GM12891 (cell line): ENCODE measurements at regions not wholly inside any gene's neighbourhood (a gene's known extent, or its start where the extent isn't known, plus 50 kb on each side); places are given as distances from the start of the nearest gene placed in this dataset.

Experiments
- DNase-seq: peaks from one replicate; pipeline ENCODE4 v3.0.0; 2011; ENCODE audit warnings: low spot score; ENCODE audit not compliant: insufficient read length
- FAIRE-seq: peaks from 2 replicates; lab custom pipeline; 2011; peaks lifted over from hg19 to GRCh38; lab: Jason Lieb, UNC
- PAX5 ChIP-seq: IDR thresholded peaks from 2 replicates; pipeline ENCODE4 v1.6.1; 2011; ENCODE audit warnings: low read length, moderate library complexity, mild to moderate bottlenecking; ENCODE audit not compliant: insufficient read depth, severe bottlenecking
- POLR2A ChIP-seq: IDR thresholded peaks from 2 replicates; pipeline ENCODE4 v1.6.1; 2011; ENCODE audit warnings: low read depth, low read length, control low read depth
- POLR2AphosphoS5 ChIP-seq: IDR thresholded peaks from 2 replicates; pipeline ENCODE4 v1.6.1; 2011; ENCODE audit warnings: low read depth, low read length, control low read depth
- POU2F2 ChIP-seq: IDR thresholded peaks from 2 replicates; pipeline ENCODE4 v1.6.1; 2011; ENCODE audit warnings: low read depth, mild to moderate bottlenecking, control low read depth, low read length, moderate library complexity
- SPI1 ChIP-seq: IDR thresholded peaks from 2 replicates; pipeline ENCODE4 v1.6.1; 2011; ENCODE audit warnings: low read depth, low read length, control low read depth
- TAF1 ChIP-seq: IDR thresholded peaks from 2 replicates; pipeline ENCODE4 v1.6.1; 2011; ENCODE audit warnings: low read depth, low read length, control low read depth

- TF ChIP-seq SPI1 = no peak
- TF ChIP-seq TAF1 = no peak
- no peak for TF ChIP-seq POLR2AphosphoS5
- TF ChIP-seq POU2F2 = no peak
- TF ChIP-seq PAX5 = no peak
- no peak for TF ChIP-seq POLR2A
- FAIRE-seq (no peak), DNase-seq (no peak)
Observed at GRCh38 chr22:27306771-27307170, 494.8 kb downstream of the MN1 start.

DNA sequence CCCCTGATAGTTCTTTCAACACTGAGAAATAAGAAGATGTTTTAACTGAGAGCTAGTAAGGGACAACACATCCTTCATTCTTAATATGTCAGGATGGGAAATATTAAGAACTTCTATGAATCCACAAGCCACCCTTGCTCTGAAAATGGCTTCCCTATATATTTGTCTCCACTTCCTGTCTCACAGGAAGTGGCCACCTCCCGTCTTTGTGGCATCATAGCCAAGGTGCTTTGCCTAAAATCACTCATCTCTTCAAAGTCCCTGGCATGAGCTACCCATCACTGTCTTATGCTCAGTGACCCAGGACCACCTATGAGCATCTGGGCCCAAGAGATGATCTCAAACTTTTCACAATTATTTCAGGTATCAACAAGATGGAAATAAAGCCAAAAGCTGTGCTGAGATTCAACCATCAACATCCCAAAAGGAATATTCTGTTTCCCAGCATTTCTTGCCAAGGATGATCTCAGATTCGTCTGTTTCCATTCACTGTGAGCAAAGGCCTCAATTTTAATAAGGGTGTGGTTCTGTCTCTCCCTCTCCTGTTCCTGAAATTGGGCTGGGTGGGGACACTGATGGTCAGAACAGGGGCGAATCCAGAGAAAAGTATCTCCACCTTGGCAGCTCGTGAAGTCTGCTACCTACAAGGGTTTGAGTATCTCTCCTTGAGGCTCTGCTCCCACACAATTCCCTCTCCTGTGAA is 493.9 kb downstream of the MN1 start:
- DNase-seq (no peak), FAIRE-seq (no peak)
- TF ChIP-seq PAX5 (no peak), POU2F2 (no peak), TAF1 (no peak), POLR2AphosphoS5 (no peak), POLR2A (no peak), SPI1 (no peak)

DNA sequence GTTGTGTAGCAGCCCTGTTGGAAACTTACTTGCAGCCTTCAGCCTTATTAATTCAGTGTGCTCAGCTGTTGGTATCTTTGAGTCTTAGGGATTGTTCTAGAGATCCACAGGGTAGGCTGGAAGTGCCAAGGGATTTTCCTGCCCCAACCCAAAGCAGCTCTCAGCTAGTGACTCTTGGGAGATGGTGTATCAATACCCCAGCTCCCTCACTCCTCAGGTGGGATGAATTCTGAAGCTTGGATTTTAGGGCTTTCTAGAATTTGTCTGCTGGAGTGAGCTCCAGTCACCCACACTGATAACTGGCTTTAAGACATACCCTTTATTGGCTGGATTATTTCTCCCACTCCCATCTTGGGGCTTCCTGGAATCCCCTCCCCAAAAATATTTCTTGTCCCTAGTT is 493.0 kb downstream of the MN1 start:
- TF ChIP-seq POU2F2 (no peak), POLR2A (no peak), POLR2AphosphoS5 (no peak), SPI1 (no peak), TAF1 (no peak), PAX5 (no peak)
- DNase-seq = no peak
- no peak for FAIRE-seq

GRCh38 chr22:27309697-27310096 is 491.9 kb downstream of the MN1 start:
- TF ChIP-seq SPI1 = no peak
- TF ChIP-seq POU2F2 = no peak
- no peak for TF ChIP-seq POLR2A
- TF ChIP-seq POLR2AphosphoS5 = no peak
- no peak for TF ChIP-seq PAX5
- no peak for TF ChIP-seq TAF1
- DNase-seq (no peak), FAIRE-seq (no peak)

DNA sequence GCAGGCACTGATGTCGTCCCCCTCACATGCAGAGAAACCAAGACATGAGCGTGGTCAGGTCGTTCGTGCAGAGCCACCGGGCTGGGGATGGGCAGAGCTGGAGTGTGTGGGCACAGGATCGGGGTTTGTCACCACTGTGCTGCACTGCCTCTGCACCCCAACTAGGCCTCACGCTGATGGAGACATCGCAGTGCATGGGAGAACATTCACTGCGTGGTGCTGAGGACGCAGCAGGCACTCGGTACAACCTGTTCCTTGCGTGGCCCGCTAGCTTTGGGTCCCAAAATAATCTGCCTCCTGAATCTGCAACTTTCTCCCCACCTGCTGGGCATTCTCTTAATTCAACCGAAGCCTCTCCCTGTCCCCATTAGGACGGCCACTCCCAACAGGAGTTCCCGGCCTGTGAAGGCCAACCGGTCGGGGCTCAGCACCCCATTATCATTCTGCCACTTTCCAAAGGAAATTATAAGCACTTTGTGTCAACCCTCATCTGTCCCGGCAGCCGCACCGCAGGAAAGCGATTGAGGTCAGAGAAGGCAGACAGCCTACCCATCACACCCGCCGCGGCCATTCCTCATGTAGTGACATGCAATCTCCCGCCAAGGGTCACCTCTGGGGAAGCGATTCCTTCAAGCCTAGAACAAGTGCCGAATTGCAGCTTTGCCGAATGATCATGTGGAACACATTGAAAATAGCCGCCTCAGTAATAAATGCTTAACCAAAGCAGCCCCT is 490.4 kb downstream of the MN1 start:
- no peak for DNase-seq
- no peak for FAIRE-seq
- TF ChIP-seq SPI1 (no peak), PAX5 (no peak), POLR2A (no peak), POLR2AphosphoS5 (no peak), POU2F2 (no peak), TAF1 (no peak)

- TF ChIP-seq POU2F2 (no peak), TAF1 (no peak)
- no peak for FAIRE-seq
- DNase-seq = no peak
Observed at GRCh38 chr22:27311698-27312550, 489.6 kb downstream of the MN1 start.

DNA sequence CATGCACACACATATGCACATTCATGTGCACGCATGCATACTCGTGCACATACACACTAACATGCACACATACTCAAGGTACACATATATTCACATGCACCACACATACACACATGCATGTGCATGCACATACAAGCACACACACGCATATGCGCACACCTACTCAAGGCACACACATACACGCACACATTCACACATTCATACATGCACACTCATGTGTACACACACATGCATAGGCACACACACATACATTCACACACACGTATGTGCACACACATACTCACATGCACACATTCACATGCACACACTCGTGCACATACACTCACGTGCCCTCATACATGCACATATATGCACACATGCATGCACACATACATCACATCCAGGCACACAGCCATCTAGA is 489.0 kb downstream of the MN1 start:
- DNase-seq = no peak
- peak; percentile 38 for FAIRE-seq
- TF ChIP-seq POU2F2 (no peak), SPI1 (no peak), TAF1 (no peak), POLR2AphosphoS5 (no peak), POLR2A (no peak), PAX5 (no peak)

DNA sequence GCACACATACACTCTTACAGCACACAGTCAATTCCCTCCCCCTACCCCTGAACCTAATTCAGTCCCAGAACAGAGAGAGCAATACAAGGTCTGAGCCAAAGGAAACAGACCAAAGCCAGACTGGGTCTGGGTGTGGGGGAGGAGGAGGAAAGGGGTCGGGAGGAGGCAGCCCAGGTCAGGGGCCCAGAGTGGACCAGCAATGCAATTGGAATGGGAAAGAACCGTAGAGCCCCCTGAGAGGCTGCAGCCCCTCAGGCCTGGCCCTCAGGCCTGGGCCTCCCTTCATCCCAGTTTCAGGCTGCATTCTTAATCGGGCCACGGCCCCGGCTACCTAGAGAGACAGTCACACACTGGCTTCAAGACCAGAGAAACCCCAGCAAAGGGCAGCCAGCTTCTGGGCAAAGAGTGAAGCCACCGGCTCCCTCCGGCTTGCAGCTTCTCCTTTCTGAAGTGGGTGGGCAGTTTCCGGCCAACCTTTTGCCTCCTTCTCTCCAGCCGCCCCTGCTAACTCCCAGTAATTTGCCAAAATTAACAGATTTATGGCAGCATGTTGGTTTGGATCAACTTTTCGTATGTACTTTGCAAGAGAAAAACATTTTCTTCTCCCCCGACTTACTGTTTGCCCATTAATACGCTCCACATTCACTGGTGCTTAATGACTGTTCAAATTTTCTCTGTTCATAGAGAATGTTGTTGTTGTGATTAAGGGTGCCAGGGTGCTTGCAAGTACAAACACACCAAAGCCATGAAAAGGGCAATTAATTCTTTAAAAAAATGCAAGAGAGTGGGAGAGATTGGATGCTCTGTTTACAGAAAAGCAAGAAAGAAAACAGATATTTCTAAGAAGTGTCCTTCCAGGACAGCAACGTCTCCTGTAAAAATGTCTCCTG is 488.3 kb downstream of the MN1 start:
- TF ChIP-seq POLR2A (no peak), PAX5 (no peak), POLR2AphosphoS5 (no peak), TAF1 (no peak), POU2F2 (no peak), SPI1 (no peak)
- DNase-seq (no peak), FAIRE-seq (no peak)

GRCh38 chr22:27314276-27314807 is 487.2 kb downstream of the MN1 start:
- FAIRE-seq (no peak), DNase-seq (no peak)
- no peak for TF ChIP-seq SPI1
- no peak for TF ChIP-seq PAX5
- TF ChIP-seq POU2F2 = no peak
- TF ChIP-seq POLR2A = no peak
- no peak for TF ChIP-seq POLR2AphosphoS5
- no peak for TF ChIP-seq TAF1
